ENCODE measurements at regions not wholly inside any gene's neighbourhood (a gene's known extent, or its start where the extent isn't known, plus 50 kb on each side); places are given as distances from the start of the nearest gene placed in this dataset.

GRCh38 chr6:156026486-156027247 lies 571.0 kb upstream of the NOX3 start:
- Histone ChIP-seq H3K4me1 (peaks cover 0 to 3% (median 0%) of the 10 kb centered on the region in 4 donors), H3K9me3 (peaks cover 9 to 20% of the 10 kb centered on the region in 2 donors), H3K36me3 (no peaks in the 10 kb centered on the region), H3K27me3 (no peaks in the 10 kb centered on the region), H3K27ac (peak overlapping the region in 1 of 4 donors; percentile 19), H3K4me3 (no peak overlapping the region)
- no peak for DNase-seq
- 40 to 56% methylated on average over 1 to 4 of the region's 4 CpGs for WGBS, 2 donors (ENCODE audit: low coverage in 1 of 2)
- in situ Hi-C loops (cut with MboI; ENCODE audit: low pct_ligation_motif_present in 1 of 4, low pct_unique_long_range_greater_than_20kb in 1 of 4, low sequenced_read_pairs in 3 of 4): no loop called here
- intact Hi-C loops (cut with DNase I; ENCODE audit: low total_unique reads): no loop called here
- TF ChIP-seq POLR2AphosphoS5 (IDR thresholded peaks at IDR 0.05) (peak in 1 of 3 donors; percentile 29), EP300 (IDR thresholded peaks at IDR 0.05; ENCODE audit: low read depth) (no peak), POLR2A (IDR thresholded peaks at IDR 0.05) (no peak)
- TF ChIP-seq, protein P1, sequence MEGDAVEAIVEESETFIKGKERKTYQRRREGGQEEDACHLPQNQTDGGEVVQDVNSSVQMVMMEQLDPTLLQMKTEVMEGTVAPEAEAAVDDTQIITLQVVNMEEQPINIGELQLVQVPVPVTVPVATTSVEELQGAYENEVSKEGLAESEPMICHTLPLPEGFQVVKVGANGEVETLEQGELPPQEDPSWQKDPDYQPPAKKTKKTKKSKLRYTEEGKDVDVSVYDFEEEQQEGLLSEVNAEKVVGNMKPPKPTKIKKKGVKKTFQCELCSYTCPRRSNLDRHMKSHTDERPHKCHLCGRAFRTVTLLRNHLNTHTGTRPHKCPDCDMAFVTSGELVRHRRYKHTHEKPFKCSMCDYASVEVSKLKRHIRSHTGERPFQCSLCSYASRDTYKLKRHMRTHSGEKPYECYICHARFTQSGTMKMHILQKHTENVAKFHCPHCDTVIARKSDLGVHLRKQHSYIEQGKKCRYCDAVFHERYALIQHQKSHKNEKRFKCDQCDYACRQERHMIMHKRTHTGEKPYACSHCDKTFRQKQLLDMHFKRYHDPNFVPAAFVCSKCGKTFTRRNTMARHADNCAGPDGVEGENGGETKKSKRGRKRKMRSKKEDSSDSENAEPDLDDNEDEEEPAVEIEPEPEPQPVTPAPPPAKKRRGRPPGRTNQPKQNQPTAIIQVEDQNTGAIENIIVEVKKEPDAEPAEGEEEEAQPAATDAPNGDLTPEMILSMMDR (IDR thresholded peaks at IDR 0.05): no peak

- Histone ChIP-seq H3K9me3 (peaks cover 9 to 20% of the 10 kb centered on the region in 2 donors), H3K27ac (no peak overlapping the region), H3K27me3 (no peaks in the 10 kb centered on the region), H3K4me1 (peaks cover 0 to 3% (median 0%) of the 10 kb centered on the region in 4 donors), H3K4me3 (no peak overlapping the region), H3K36me3 (no peaks in the 10 kb centered on the region)
- TF ChIP-seq POLR2A (IDR thresholded peaks at IDR 0.05) (no peak), EP300 (IDR thresholded peaks at IDR 0.05; ENCODE audit: low read depth) (no peak), POLR2AphosphoS5 (IDR thresholded peaks at IDR 0.05) (no peak)
- TF ChIP-seq, protein P1 (IDR thresholded peaks at IDR 0.05): no peak
- WGBS, 2 donors (ENCODE audit: low coverage in 1 of 2): 88 to 91% methylated on average over 5 of the region's 5 CpGs
- no peak for DNase-seq
- intact Hi-C loops (cut with DNase I; ENCODE audit: low total_unique reads) (no loop called here), in situ Hi-C loops (cut with MboI; ENCODE audit: low pct_ligation_motif_present in 1 of 4, low pct_unique_long_range_greater_than_20kb in 1 of 4, low sequenced_read_pairs in 3 of 4) (no loop called here)
These were observed 568.7 kb upstream of the NOX3 start for GRCh38 chr6:156024339-156024738.

DNA sequence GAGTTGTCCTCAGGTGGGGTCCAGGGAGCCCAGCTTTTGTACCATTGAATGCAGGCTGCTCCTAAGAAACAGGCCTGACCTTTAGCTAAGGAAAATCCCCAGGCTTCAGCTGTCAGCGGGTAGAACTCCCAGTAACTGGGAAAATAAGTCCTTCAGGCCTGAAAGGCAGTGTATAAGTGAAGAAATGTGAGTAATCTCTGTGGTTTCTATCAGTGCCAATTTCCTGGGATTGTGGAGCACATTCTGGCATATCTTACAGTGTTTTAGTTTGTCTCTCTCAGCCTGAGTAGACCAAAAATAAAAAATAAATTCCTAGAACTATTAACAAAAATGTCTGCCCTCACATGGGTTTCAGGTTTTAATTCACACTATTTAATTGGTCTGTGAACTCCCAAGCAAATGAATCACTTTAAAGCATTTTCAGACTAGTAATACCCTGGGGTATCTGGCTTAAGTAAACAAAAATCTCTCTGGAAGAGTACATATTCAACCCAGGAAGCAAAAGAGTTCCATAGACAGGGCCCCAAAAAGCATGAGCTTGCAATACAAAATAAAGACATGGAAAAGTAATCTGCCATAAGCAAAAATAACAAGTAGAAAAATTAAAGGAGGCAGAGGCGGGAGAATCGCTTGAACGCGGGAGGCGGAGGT lies 566.2 kb upstream of the NOX3 start:
- intact Hi-C loops (cut with DNase I; ENCODE audit: low total_unique reads) (no loop called here), in situ Hi-C loops (cut with MboI; ENCODE audit: low pct_ligation_motif_present in 1 of 4, low pct_unique_long_range_greater_than_20kb in 1 of 4, low sequenced_read_pairs in 3 of 4) (no loop called here)
- peaks cover 9 to 20% of the 10 kb centered on the region in 2 donors for H3K9me3 ChIP-seq
- no peaks in the 10 kb centered on the region for H3K27me3 ChIP-seq
- WGBS, 2 donors (ENCODE audit: low coverage in 1 of 2): 83 to 90% methylated on average over 5 to 6 of the region's 6 CpGs
- H3K4me1 ChIP-seq: no peaks in the 10 kb centered on the region
- H3K4me3 ChIP-seq: no peak overlapping the region
- no peak for DNase-seq
- no peaks in the 10 kb centered on the region for H3K36me3 ChIP-seq
- no peak for TF ChIP-seq POLR2A (IDR thresholded peaks at IDR 0.05)
- no peak for TF ChIP-seq POLR2AphosphoS5 (IDR thresholded peaks at IDR 0.05)
- TF ChIP-seq EP300 (IDR thresholded peaks at IDR 0.05; ENCODE audit: low read depth): no peak
- TF ChIP-seq, protein P1 (IDR thresholded peaks at IDR 0.05): no peak
- H3K27ac ChIP-seq: peak overlapping the region; percentile 7 to 43 (median 26)

GRCh38 chr6:156017838-156018237 lies 562.2 kb upstream of the NOX3 start:
- Histone ChIP-seq H3K4me1 (peaks cover 0 to 3% (median 0%) of the 10 kb centered on the region in 4 donors), H3K4me3 (no peak overlapping the region), H3K36me3 (no peaks in the 10 kb centered on the region), H3K27me3 (no peaks in the 10 kb centered on the region), H3K27ac (no peak overlapping the region), H3K9me3 (no peaks in the 10 kb centered on the region)
- intact Hi-C loops (cut with DNase I; ENCODE audit: low total_unique reads): no loop called here
- DNase-seq: no peak
- TF ChIP-seq POLR2A (IDR thresholded peaks at IDR 0.05): no peak
- TF ChIP-seq, protein P1 (IDR thresholded peaks at IDR 0.05): no peak
- no peak for TF ChIP-seq EP300 (IDR thresholded peaks at IDR 0.05; ENCODE audit: low read depth)
- no peak for TF ChIP-seq POLR2AphosphoS5 (IDR thresholded peaks at IDR 0.05)
- in situ Hi-C loops (cut with MboI; ENCODE audit: low pct_ligation_motif_present in 1 of 4, low pct_unique_long_range_greater_than_20kb in 1 of 4, low sequenced_read_pairs in 3 of 4): no loop called here
- 68 to 84% methylated on average over 3 of the region's 3 CpGs for WGBS, 2 donors (ENCODE audit: low coverage in 1 of 2)
